ENCODE measurements at regions not wholly inside any gene's neighbourhood (a gene's known extent, or its start where the extent isn't known, plus 50 kb on each side); places are given as distances from the start of the nearest gene placed in this dataset.

DNA sequence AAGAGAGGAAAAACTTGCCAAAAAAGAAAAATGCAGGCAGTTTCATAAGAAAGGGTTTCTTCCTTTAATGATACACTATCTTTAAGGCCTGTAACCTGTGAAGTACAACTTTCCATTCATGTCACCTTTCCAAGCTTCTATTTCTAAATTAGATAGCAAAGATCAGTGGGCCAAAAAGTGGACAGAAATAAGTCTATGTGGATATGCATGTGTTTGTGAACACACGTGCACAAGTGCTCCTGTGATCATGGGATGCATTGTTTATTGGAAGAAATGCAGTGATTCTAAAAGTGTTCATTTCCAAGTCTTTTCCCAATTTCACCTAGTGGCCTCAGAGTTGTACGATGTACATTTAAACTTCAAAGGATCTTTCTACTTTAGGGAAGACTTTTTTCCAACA is 230.0 kb upstream of the BLID start:
- H3K9ac ChIP-seq (ENCODE audit: low read length), result no peak overlapping the region
- peaks cover 0 to 12% of the 10 kb centered on the region in 2 experiments; a peak in 2 of 4 replicates for H3K4me1 ChIP-seq (ENCODE audit: control insufficient read depth in 1 of 2, insufficient read depth in 2 of 2, low read length in 2 of 2)
- RAD21 ChIA-PET (ENCODE audit: low non-redundant PET in 1 of 2, low total read pairs in 2 of 2, uncharacterized antibody in 2 of 2, unreplicated experiment in 2 of 2), result no interaction called here
- H4K20me1 ChIP-seq (ENCODE audit: insufficient read depth), result no peaks in the 10 kb centered on the region
- no peaks in the 10 kb centered on the region for H3K36me3 ChIP-seq (ENCODE audit: control insufficient read depth in 1 of 2, insufficient read depth in 2 of 2, low read length in 2 of 2)
- no peaks in the 10 kb centered on the region for H3K27me3 ChIP-seq (ENCODE audit: insufficient read depth, low read length)
- ATAC-seq, result no peak
- BruUV-seq (replicated peaks), result no TSS peak
- H3K9me2 ChIP-seq (ENCODE audit: insufficient read depth), result no peaks in the 10 kb centered on the region
- no peak overlapping the region for H3K27ac ChIP-seq (ENCODE audit: low read depth, low read length)
- no peak for DNase-seq (ENCODE audit: low read depth, low spot score)
- H2AFZ ChIP-seq (ENCODE audit: low read depth, low read length, poor library complexity, severe bottlenecking), result no peak overlapping the region
- CTCF ChIA-PET, result no interaction called here
- H3K4me2 ChIP-seq (ENCODE audit: low read length), result no peak overlapping the region
- no peaks in the 10 kb centered on the region for H3K9me3 ChIP-seq (ENCODE audit: control insufficient read depth in 1 of 2, insufficient read depth in 1 of 2, low read depth in 1 of 2, low read length in 2 of 2)
- H3K79me2 ChIP-seq (ENCODE audit: insufficient read depth, low read length), result no peaks in the 10 kb centered on the region
- H3K4me3 ChIP-seq (replicated peaks in 1 of 2; ENCODE audit: low read depth in 1 of 2, low read length in 2 of 2), result no peak overlapping the region
- TF ChIP-seq, protein P1, sequence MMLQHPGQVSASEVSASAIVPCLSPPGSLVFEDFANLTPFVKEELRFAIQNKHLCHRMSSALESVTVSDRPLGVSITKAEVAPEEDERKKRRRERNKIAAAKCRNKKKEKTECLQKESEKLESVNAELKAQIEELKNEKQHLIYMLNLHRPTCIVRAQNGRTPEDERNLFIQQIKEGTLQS (IDR thresholded peaks at IDR 0.05), result no peak
- TF ChIP-seq SP1 (IDR thresholded peaks at IDR 0.05; ENCODE audit: low read depth) (no peak), EGR1 (IDR thresholded peaks at IDR 0.05; ENCODE audit: low read depth) (no peak), EZH2phosphoT487 (IDR thresholded peaks at IDR 0.05; ENCODE audit: borderline replicate concordance) (no peak), POLR2A (IDR thresholded peaks at IDR 0.05; ENCODE audit: borderline replicate concordance, extremely low read depth, insufficient read depth, insufficient read length) (no peak)
- TF ChIP-seq, protein P2, sequence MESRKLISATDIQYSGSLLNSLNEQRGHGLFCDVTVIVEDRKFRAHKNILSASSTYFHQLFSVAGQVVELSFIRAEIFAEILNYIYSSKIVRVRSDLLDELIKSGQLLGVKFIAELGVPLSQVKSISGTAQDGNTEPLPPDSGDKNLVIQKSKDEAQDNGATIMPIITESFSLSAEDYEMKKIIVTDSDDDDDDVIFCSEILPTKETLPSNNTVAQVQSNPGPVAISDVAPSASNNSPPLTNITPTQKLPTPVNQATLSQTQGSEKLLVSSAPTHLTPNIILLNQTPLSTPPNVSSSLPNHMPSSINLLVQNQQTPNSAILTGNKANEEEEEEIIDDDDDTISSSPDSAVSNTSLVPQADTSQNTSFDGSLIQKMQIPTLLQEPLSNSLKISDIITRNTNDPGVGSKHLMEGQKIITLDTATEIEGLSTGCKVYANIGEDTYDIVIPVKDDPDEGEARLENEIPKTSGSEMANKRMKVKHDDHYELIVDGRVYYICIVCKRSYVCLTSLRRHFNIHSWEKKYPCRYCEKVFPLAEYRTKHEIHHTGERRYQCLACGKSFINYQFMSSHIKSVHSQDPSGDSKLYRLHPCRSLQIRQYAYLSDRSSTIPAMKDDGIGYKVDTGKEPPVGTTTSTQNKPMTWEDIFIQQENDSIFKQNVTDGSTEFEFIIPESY (IDR thresholded peaks at IDR 0.05; ENCODE audit: extremely low read depth, insufficient replicate concordance, low read length), result no peak
- POLR2A ChIA-PET, result no interaction called here
- intact Hi-C loops (cut with micrococcal nuclease), result no loop called here

DNA sequence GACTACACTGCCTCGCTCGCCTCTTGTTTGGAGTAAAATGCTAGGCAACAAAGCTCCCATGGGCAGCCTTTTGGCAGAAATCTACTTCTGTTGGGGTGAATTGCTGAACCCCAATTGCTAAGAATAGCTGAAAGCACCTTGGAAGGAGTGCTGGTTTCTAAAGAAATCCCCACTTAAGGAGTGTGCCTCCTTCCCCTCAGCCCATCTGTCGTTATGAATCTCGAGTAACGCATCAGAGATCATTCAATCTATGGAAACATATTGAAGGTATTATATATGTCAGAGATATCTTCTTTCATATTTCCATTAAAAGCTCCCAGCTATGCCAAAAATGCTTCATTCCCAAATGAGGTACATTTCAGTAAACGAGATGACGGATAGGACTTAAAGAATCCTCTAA is 229.6 kb upstream of the BLID start:
- Histone ChIP-seq H3K4me3 (replicated peaks in 1 of 2; ENCODE audit: low read depth in 1 of 2, low read length in 2 of 2) (no peak overlapping the region), H3K4me2 (ENCODE audit: low read length) (no peak overlapping the region), H3K27me3 (ENCODE audit: insufficient read depth, low read length) (no peaks in the 10 kb centered on the region), H3K9me2 (ENCODE audit: insufficient read depth) (no peaks in the 10 kb centered on the region), H3K4me1 (ENCODE audit: control insufficient read depth in 1 of 2, insufficient read depth in 2 of 2, low read length in 2 of 2) (peaks cover 0 to 12% of the 10 kb centered on the region in 2 experiments; a peak in 2 of 4 replicates), H3K27ac (ENCODE audit: low read depth, low read length) (no peak overlapping the region), H4K20me1 (ENCODE audit: insufficient read depth) (no peaks in the 10 kb centered on the region), H3K36me3 (ENCODE audit: control insufficient read depth in 1 of 2, insufficient read depth in 2 of 2, low read length in 2 of 2) (no peaks in the 10 kb centered on the region), H3K9ac (ENCODE audit: low read length) (no peak overlapping the region), H2AFZ (ENCODE audit: low read depth, low read length, poor library complexity, severe bottlenecking) (no peak overlapping the region), H3K9me3 (ENCODE audit: control insufficient read depth in 1 of 2, insufficient read depth in 1 of 2, low read depth in 1 of 2, low read length in 2 of 2) (no peaks in the 10 kb centered on the region), H3K79me2 (ENCODE audit: insufficient read depth, low read length) (no peaks in the 10 kb centered on the region)
- no TSS peak for BruUV-seq (replicated peaks)
- ChIA-PET RAD21 (ENCODE audit: low non-redundant PET in 1 of 2, low total read pairs in 2 of 2, uncharacterized antibody in 2 of 2, unreplicated experiment in 2 of 2) (no interaction called here), CTCF (no interaction called here), POLR2A (no interaction called here)
- ATAC-seq (no peak), DNase-seq (ENCODE audit: low read depth, low spot score) (no peak)
- intact Hi-C loops (cut with micrococcal nuclease), result no loop called here
- TF ChIP-seq POLR2AphosphoS5 (IDR thresholded peaks at IDR 0.05; ENCODE audit: low read depth, low read length), result no peak
- no peak for TF ChIP-seq SIN3A (IDR thresholded peaks at IDR 0.05; ENCODE audit: low read depth)
- TF ChIP-seq SRF (IDR thresholded peaks at IDR 0.05; ENCODE audit: low read depth), result no peak
- TF ChIP-seq, protein P3, sequence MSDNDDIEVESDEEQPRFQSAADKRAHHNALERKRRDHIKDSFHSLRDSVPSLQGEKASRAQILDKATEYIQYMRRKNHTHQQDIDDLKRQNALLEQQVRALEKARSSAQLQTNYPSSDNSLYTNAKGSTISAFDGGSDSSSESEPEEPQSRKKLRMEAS (IDR thresholded peaks at IDR 0.05), result no peak

Data from HCT116 (cell line).